ENCODE measurements at regions not wholly inside any gene's neighbourhood (a gene's known extent, or its start where the extent isn't known, plus 50 kb on each side); places are given as distances from the start of the nearest gene placed in this dataset.

DNA sequence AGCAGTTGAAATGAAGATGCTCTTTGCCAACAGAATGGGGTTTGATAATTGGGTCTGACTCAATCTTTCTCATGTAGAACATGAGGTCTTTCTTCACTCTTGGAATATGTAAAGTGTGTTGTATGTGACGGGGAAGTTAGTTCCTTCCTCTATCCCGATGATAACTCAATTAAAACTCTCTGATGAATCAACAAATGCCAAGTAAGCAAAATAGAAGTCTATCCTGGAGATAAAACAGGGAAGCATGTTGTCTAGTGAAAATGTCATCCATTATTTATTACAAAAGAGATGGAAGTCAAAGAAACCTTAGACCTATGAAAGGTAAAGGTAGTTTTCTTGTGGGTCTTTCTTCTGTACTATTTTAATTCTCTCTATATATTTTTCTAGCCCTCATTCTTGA, 274.2 kb upstream of the ARRDC4 start:
- Histone ChIP-seq H3K9me3 (no peaks in the 10 kb centered on the region), H3K36me3 (no peaks in the 10 kb centered on the region), H3K27ac (no peak overlapping the region), H3K27me3 (no peaks in the 10 kb centered on the region), H3K4me1 (no peaks in the 10 kb centered on the region), H3K4me3 (no peak overlapping the region)
- TF ChIP-seq, protein P1, sequence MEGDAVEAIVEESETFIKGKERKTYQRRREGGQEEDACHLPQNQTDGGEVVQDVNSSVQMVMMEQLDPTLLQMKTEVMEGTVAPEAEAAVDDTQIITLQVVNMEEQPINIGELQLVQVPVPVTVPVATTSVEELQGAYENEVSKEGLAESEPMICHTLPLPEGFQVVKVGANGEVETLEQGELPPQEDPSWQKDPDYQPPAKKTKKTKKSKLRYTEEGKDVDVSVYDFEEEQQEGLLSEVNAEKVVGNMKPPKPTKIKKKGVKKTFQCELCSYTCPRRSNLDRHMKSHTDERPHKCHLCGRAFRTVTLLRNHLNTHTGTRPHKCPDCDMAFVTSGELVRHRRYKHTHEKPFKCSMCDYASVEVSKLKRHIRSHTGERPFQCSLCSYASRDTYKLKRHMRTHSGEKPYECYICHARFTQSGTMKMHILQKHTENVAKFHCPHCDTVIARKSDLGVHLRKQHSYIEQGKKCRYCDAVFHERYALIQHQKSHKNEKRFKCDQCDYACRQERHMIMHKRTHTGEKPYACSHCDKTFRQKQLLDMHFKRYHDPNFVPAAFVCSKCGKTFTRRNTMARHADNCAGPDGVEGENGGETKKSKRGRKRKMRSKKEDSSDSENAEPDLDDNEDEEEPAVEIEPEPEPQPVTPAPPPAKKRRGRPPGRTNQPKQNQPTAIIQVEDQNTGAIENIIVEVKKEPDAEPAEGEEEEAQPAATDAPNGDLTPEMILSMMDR (IDR thresholded peaks at IDR 0.05), result no peak
- TF ChIP-seq POLR2A (IDR thresholded peaks at IDR 0.05) (no peak), EP300 (IDR thresholded peaks at IDR 0.05) (no peak)
- WGBS, 2 donors, result 84 to 85% methylated on average over 2 of the region's 2 CpGs
- DNase-seq (ENCODE audit: low spot score in 2 of 2), result no peak

DNA sequence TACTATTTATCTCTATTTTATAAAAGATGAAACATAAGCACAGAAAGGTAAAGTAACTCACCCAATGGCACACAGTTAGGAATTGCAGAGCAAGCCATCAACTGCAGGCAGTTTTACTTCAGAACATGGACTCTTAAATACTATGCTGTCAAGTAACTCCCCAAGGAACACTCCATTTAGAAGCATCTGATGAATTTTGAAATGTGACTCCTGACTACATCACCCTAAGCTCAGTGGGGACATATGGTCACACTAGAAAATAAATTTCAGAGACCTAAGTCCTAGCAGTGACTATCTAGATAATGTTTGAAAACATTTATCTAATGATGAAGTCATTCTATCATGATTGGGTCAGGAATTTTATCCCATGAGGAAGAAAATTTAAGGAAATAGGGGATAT, 272.8 kb upstream of the ARRDC4 start:
- TF ChIP-seq, protein P1 (IDR thresholded peaks at IDR 0.05), result no peak
- no peak for TF ChIP-seq POLR2A (IDR thresholded peaks at IDR 0.05)
- TF ChIP-seq EP300 (IDR thresholded peaks at IDR 0.05), result no peak
- Histone ChIP-seq H3K9me3 (no peaks in the 10 kb centered on the region), H3K27me3 (no peaks in the 10 kb centered on the region), H3K4me1 (no peaks in the 10 kb centered on the region), H3K27ac (no peak overlapping the region), H3K4me3 (no peak overlapping the region), H3K36me3 (no peaks in the 10 kb centered on the region)
- DNase-seq (ENCODE audit: low spot score in 2 of 2), result no peak

GRCh38 chr15:97688177-97688576, 272.3 kb upstream of the ARRDC4 start:
- Histone ChIP-seq H3K4me3 (no peak overlapping the region), H3K9me3 (no peaks in the 10 kb centered on the region), H3K36me3 (no peaks in the 10 kb centered on the region), H3K27me3 (no peaks in the 10 kb centered on the region), H3K4me1 (no peaks in the 10 kb centered on the region), H3K27ac (no peak overlapping the region)
- 91 to 94% methylated on average over 4 of the region's 4 CpGs for WGBS, 2 donors
- TF ChIP-seq, protein P1 (IDR thresholded peaks at IDR 0.05), result no peak
- TF ChIP-seq POLR2A (IDR thresholded peaks at IDR 0.05) (no peak), EP300 (IDR thresholded peaks at IDR 0.05) (no peak)
- no peak for DNase-seq (ENCODE audit: low spot score in 2 of 2)

DNA sequence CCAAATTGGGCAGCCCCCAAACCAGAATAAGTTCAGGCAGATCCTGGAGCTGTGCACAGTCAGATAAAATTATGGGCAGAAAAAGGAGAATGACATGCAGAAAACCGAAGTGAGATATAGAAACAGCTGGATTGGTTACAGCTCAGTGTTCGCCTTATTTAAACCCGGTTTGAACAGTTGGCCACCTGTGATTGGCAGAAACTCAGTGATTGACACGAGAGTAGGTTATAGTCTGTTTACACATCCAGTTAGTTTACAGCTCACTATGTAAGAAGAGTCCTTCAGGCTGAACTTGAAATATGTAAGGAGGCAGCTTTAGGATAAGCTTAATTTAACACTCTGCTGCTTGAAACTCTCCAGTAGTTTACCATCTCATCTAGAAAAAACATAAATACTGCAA, 271.6 kb upstream of the ARRDC4 start:
- TF ChIP-seq POLR2A (IDR thresholded peaks at IDR 0.05) (no peak), EP300 (IDR thresholded peaks at IDR 0.05) (no peak)
- TF ChIP-seq, protein P1 (IDR thresholded peaks at IDR 0.05), result no peak
- Histone ChIP-seq H3K4me3 (no peak overlapping the region), H3K36me3 (no peaks in the 10 kb centered on the region), H3K9me3 (no peaks in the 10 kb centered on the region), H3K4me1 (no peaks in the 10 kb centered on the region), H3K27ac (no peak overlapping the region), H3K27me3 (no peaks in the 10 kb centered on the region)
- DNase-seq (ENCODE audit: low spot score in 2 of 2), result no peak
- WGBS, 2 donors, result 80 to 82% methylated on average over 4 of the region's 4 CpGs

DNA sequence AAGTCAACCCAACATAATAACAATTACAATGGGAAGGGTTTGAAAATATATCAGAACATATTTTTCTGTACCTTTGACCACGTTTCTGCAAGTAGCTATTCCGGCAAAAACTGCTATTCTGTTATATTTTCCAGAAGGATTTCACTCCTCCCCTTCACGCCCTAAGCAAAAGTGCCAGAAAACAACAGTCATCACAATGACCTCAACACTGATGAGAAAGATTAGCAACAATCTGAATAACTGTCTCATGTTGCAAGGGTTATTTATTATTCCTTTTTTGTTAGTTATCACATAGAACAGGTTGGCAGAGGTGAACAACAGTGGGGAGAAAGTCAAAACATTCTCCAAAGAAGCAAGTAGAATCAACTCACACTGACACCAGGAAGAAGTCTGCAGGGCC, 269.4 kb upstream of the ARRDC4 start:
- no peak for DNase-seq (ENCODE audit: low spot score in 2 of 2)
- WGBS, 2 donors, result 54 to 68% methylated on average over 3 of the region's 3 CpGs
- Histone ChIP-seq H3K4me3 (no peak overlapping the region), H3K36me3 (no peaks in the 10 kb centered on the region), H3K4me1 (no peaks in the 10 kb centered on the region), H3K27ac (no peak overlapping the region), H3K27me3 (no peaks in the 10 kb centered on the region), H3K9me3 (no peaks in the 10 kb centered on the region)
- TF ChIP-seq POLR2A (IDR thresholded peaks at IDR 0.05) (no peak), EP300 (IDR thresholded peaks at IDR 0.05) (no peak)
- TF ChIP-seq, protein P1 (IDR thresholded peaks at IDR 0.05), result no peak

Measured in tibial nerve (tissue), 4 donors.